Astrocyte (in vitro differentiated cells and primary cell): ENCODE measurements at regions not wholly inside any gene's neighbourhood (a gene's known extent, or its start where the extent isn't known, plus 50 kb on each side); places are given as distances from the start of the nearest gene placed in this dataset.

Experiments used
- DNase-seq: peaks from one replicate; pipeline ENCODE4 v3.0.0-alpha.2; 2010; ENCODE audit warnings: low read depth
- FAIRE-seq: peaks from 2 replicates; lab custom pipeline; 2011; peaks lifted over from hg19 to GRCh38; lab: Jason Lieb, UNC
- H2AFZ ChIP-seq: 2 replicates; pipeline ENCODE4 v1.6.0; 2012; ENCODE audit warnings: low read depth, low read length, inconsistent platforms
- H3K27ac ChIP-seq: 2 replicates; pipeline ENCODE4 v1.5.1; 2011; ENCODE audit warnings: low read depth, low read length, inconsistent platforms
- H3K27me3 ChIP-seq: 2 replicates; pipeline ENCODE4 v1.6.0; 2011; ENCODE audit warnings: low read length, inconsistent platforms; ENCODE audit not compliant: insufficient read depth
- H3K36me3 ChIP-seq: 2 replicates; pipeline ENCODE4 v1.5.1; 2011; ENCODE audit warnings: low read length, inconsistent platforms; ENCODE audit not compliant: insufficient read depth
- H3K4me1 ChIP-seq: 2 replicates; pipeline ENCODE4 v1.5.1; 2011; ENCODE audit warnings: low read length, inconsistent platforms; ENCODE audit not compliant: insufficient read depth
- H3K4me2 ChIP-seq: 2 replicates; pipeline ENCODE4 v1.6.0; 2012; ENCODE audit warnings: low read length, inconsistent platforms
- H3K4me3 ChIP-seq: 2 replicates; pipeline ENCODE4 v1.5.1; 2011; ENCODE audit warnings: low read depth, mild to moderate bottlenecking, low read length, inconsistent platforms; ENCODE audit not compliant: insufficient read depth
- H3K79me2 ChIP-seq: 2 replicates; pipeline ENCODE4 v1.6.0; 2012; ENCODE audit warnings: mild to moderate bottlenecking, low read length, inconsistent platforms; ENCODE audit not compliant: insufficient read depth
- H3K9ac ChIP-seq: 2 replicates; pipeline ENCODE4 v1.6.0; 2012; ENCODE audit warnings: mild to moderate bottlenecking, low read length, inconsistent platforms
- H3K9me3 ChIP-seq: 2 replicates; pipeline ENCODE4 v1.5.1; 2012; ENCODE audit warnings: low read depth, mild to moderate bottlenecking, low read length, inconsistent platforms; ENCODE audit not compliant: insufficient read depth
- H4K20me1 ChIP-seq: 2 replicates; pipeline ENCODE4 v1.6.0; 2012; ENCODE audit warnings: low read length, inconsistent platforms; ENCODE audit not compliant: insufficient read depth
- H3K27ac Mint-ChIP-seq: one replicate; pipeline ENCODE4 v1.8.0; 2021; ENCODE audit warnings: mild to moderate bottlenecking, mixed read lengths; ENCODE audit not compliant: unreplicated experiment
- H3K27me3 Mint-ChIP-seq: one replicate; pipeline ENCODE4 v1.8.0; 2021; ENCODE audit warnings: low read depth, mixed read lengths; ENCODE audit not compliant: unreplicated experiment
- H3K36me3 Mint-ChIP-seq: one replicate; pipeline ENCODE4 v1.8.0; 2021; ENCODE audit warnings: low read depth, mixed read lengths; ENCODE audit not compliant: unreplicated experiment
- H3K4me1 Mint-ChIP-seq: one replicate; pipeline ENCODE4 v1.8.0; 2021; ENCODE audit warnings: low read depth, mixed read lengths; ENCODE audit not compliant: unreplicated experiment
- H3K4me3 Mint-ChIP-seq: one replicate; pipeline ENCODE4 v1.8.0; 2021; ENCODE audit warnings: mild to moderate bottlenecking, moderate library complexity, mixed read lengths; ENCODE audit not compliant: unreplicated experiment
- H3K9me3 Mint-ChIP-seq: one replicate; pipeline ENCODE4 v1.8.0; 2021; ENCODE audit warnings: mild to moderate bottlenecking, mixed read lengths; ENCODE audit not compliant: unreplicated experiment
- CTCF ChIP-seq: IDR thresholded peaks from 2 replicates; pipeline ENCODE4 v1.5.1; 2011; ENCODE audit warnings: low read depth, mild to moderate bottlenecking, inconsistent platforms, low read length, moderate library complexity; ENCODE audit not compliant: insufficient read depth
- EZH2 ChIP-seq: IDR thresholded peaks from 2 replicates; pipeline ENCODE4 v1.6.1; 2012; ENCODE audit warnings: mild to moderate bottlenecking, low read length, inconsistent platforms; ENCODE audit not compliant: insufficient read depth

GRCh38 chr22:47808236-47808635 lies 1045.8 kb downstream of the TBC1D22A start:
- Mint-ChIP-seq H3K9me3 (peaks cover 2% of the 10 kb centered on the region), H3K4me1 (no peaks in the 10 kb centered on the region), H3K36me3 (no peaks in the 10 kb centered on the region), H3K4me3 (no peak overlapping the region), H3K27me3 (peaks cover 38% of the 10 kb centered on the region), H3K27ac (no peak overlapping the region)
- no peak for TF ChIP-seq EZH2
- no peak for TF ChIP-seq CTCF
- H2AFZ ChIP-seq = no peak overlapping the region
- no peak overlapping the region for H3K9ac ChIP-seq
- no peak for FAIRE-seq
- H4K20me1 ChIP-seq = no peaks in the 10 kb centered on the region
- H3K27me3 ChIP-seq = no peaks in the 10 kb centered on the region
- H3K4me1 ChIP-seq = no peaks in the 10 kb centered on the region
- DNase-seq = no peak
- H3K4me3 ChIP-seq = no peak overlapping the region
- H3K27ac ChIP-seq = no peak overlapping the region
- H3K9me3 ChIP-seq = peaks cover 16% of the 10 kb centered on the region
- no peak overlapping the region for H3K4me2 ChIP-seq
- H3K36me3 ChIP-seq = no peaks in the 10 kb centered on the region
- H3K79me2 ChIP-seq = no peaks in the 10 kb centered on the region

GRCh38 chr22:47807506-47807905 lies 1045.1 kb downstream of the TBC1D22A start:
- H3K27me3 ChIP-seq = no peaks in the 10 kb centered on the region
- DNase-seq = no peak
- H3K79me2 ChIP-seq = no peaks in the 10 kb centered on the region
- H4K20me1 ChIP-seq = no peaks in the 10 kb centered on the region
- H3K9ac ChIP-seq = no peak overlapping the region
- peaks cover 33% of the 10 kb centered on the region for H3K27me3 Mint-ChIP-seq
- H3K4me1 Mint-ChIP-seq = no peaks in the 10 kb centered on the region
- H3K9me3 Mint-ChIP-seq = peaks cover 2% of the 10 kb centered on the region
- no peak overlapping the region for H2AFZ ChIP-seq
- no peaks in the 10 kb centered on the region for H3K36me3 Mint-ChIP-seq
- H3K4me2 ChIP-seq = no peak overlapping the region
- no peak for FAIRE-seq
- no peak overlapping the region for H3K4me3 Mint-ChIP-seq
- H3K27ac Mint-ChIP-seq = no peak overlapping the region
- TF ChIP-seq EZH2 (no peak), CTCF (no peak)
- H3K36me3 ChIP-seq = no peaks in the 10 kb centered on the region
- H3K4me1 ChIP-seq = no peaks in the 10 kb centered on the region
- peaks cover 16% of the 10 kb centered on the region for H3K9me3 ChIP-seq
- no peak overlapping the region for H3K4me3 ChIP-seq
- no peak overlapping the region for H3K27ac ChIP-seq

- TF ChIP-seq EZH2 (no peak), CTCF (no peak)
- DNase-seq (no peak), FAIRE-seq (no peak)
- Histone ChIP-seq H3K4me1 (no peaks in the 10 kb centered on the region), H3K9ac (no peak overlapping the region), H3K4me2 (no peak overlapping the region), H3K79me2 (no peaks in the 10 kb centered on the region), H4K20me1 (no peaks in the 10 kb centered on the region), H3K36me3 (no peaks in the 10 kb centered on the region), H2AFZ (no peak overlapping the region), H3K27ac (no peak overlapping the region), H3K27me3 (no peaks in the 10 kb centered on the region), H3K4me3 (no peak overlapping the region), H3K9me3 (peaks cover 20% of the 10 kb centered on the region)
- Mint-ChIP-seq H3K27ac (no peak overlapping the region), H3K36me3 (no peaks in the 10 kb centered on the region), H3K9me3 (peaks cover 2% of the 10 kb centered on the region), H3K4me1 (no peaks in the 10 kb centered on the region), H3K27me3 (peaks cover 27% of the 10 kb centered on the region), H3K4me3 (no peak overlapping the region)
Measured at GRCh38 chr22:47806894-47807293, 1044.4 kb downstream of the TBC1D22A start.
